ENCODE measurements at regions not wholly inside any gene's neighbourhood (a gene's known extent, or its start where the extent isn't known, plus 50 kb on each side); places are given as distances from the start of the nearest gene placed in this dataset.

- Mint-ChIP-seq H3K36me3 (ENCODE audit: low read depth) (no peaks in the 10 kb centered on the region), H3K4me1 (ENCODE audit: low read depth) (peaks cover 40% of the 10 kb centered on the region), H3K9me3 (no peaks in the 10 kb centered on the region), H3K27me3 (ENCODE audit: insufficient read depth) (no peaks in the 10 kb centered on the region), H3K4me3 (no peak overlapping the region), H3K27ac (no peak overlapping the region)
- no peak for DNase-seq
- no peak for TF ChIP-seq CTCF (IDR thresholded peaks at IDR 0.05)
These were observed 215.5 kb upstream of the BMP4 start for GRCh38 chr14:54172114-54172513.

GRCh38 chr14:54172562-54172961 is 215.9 kb upstream of the BMP4 start:
- no peak for TF ChIP-seq CTCF (IDR thresholded peaks at IDR 0.05)
- H3K4me3 Mint-ChIP-seq = no peak overlapping the region
- no peak overlapping the region for H3K27ac Mint-ChIP-seq
- no peaks in the 10 kb centered on the region for H3K27me3 Mint-ChIP-seq (ENCODE audit: insufficient read depth)
- DNase-seq = no peak
- H3K9me3 Mint-ChIP-seq = no peaks in the 10 kb centered on the region
- no peaks in the 10 kb centered on the region for H3K36me3 Mint-ChIP-seq (ENCODE audit: low read depth)
- H3K4me1 Mint-ChIP-seq (ENCODE audit: low read depth) = peaks cover 40% of the 10 kb centered on the region

GRCh38 chr14:54173802-54174201 is 217.2 kb upstream of the BMP4 start:
- H3K4me1 Mint-ChIP-seq (ENCODE audit: low read depth) = peaks cover 42% of the 10 kb centered on the region
- H3K36me3 Mint-ChIP-seq (ENCODE audit: low read depth) = no peaks in the 10 kb centered on the region
- H3K4me3 Mint-ChIP-seq = no peak overlapping the region; the same call in 1 of the 2 replicates
- H3K27ac Mint-ChIP-seq = peak overlapping the region; percentile 16; the same call in 1 of the 2 replicates
- H3K27me3 Mint-ChIP-seq (ENCODE audit: insufficient read depth) = peaks cover 1% of the 10 kb centered on the region; the same call in 1 of the 2 replicates
- no peaks in the 10 kb centered on the region for H3K9me3 Mint-ChIP-seq
- TF ChIP-seq CTCF (IDR thresholded peaks at IDR 0.05) = no peak
- peak; percentile 58 for DNase-seq

GRCh38 chr14:54174457-54174856 is 217.8 kb upstream of the BMP4 start:
- peaks cover 35% of the 10 kb centered on the region for H3K4me1 Mint-ChIP-seq (ENCODE audit: low read depth)
- H3K9me3 Mint-ChIP-seq = no peaks in the 10 kb centered on the region
- H3K27me3 Mint-ChIP-seq (ENCODE audit: insufficient read depth) = peaks cover 1% of the 10 kb centered on the region; the same call in 1 of the 2 replicates
- H3K36me3 Mint-ChIP-seq (ENCODE audit: low read depth) = no peaks in the 10 kb centered on the region
- no peak for DNase-seq
- peak overlapping the region; percentile 16; the same call in 1 of the 2 replicates for H3K27ac Mint-ChIP-seq
- no peak for TF ChIP-seq CTCF (IDR thresholded peaks at IDR 0.05)
- no peak overlapping the region; the same call in 1 of the 2 replicates for H3K4me3 Mint-ChIP-seq

- peak; percentile 75 for DNase-seq
- H3K27me3 Mint-ChIP-seq (ENCODE audit: insufficient read depth) = peaks cover 1% of the 10 kb centered on the region; the same call in 1 of the 2 replicates
- peaks cover 29% of the 10 kb centered on the region for H3K4me1 Mint-ChIP-seq (ENCODE audit: low read depth)
- H3K9me3 Mint-ChIP-seq = no peaks in the 10 kb centered on the region
- H3K27ac Mint-ChIP-seq = no peak overlapping the region
- no peak overlapping the region for H3K4me3 Mint-ChIP-seq
- no peaks in the 10 kb centered on the region for H3K36me3 Mint-ChIP-seq (ENCODE audit: low read depth)
- TF ChIP-seq CTCF (IDR thresholded peaks at IDR 0.05) = peak; percentile 96
These were observed 218.8 kb upstream of the BMP4 start for GRCh38 chr14:54175298-54175942.
